ENCODE measurements at regions not wholly inside any gene's neighbourhood (a gene's known extent, or its start where the extent isn't known, plus 50 kb on each side); places are given as distances from the start of the nearest gene placed in this dataset.

DNA sequence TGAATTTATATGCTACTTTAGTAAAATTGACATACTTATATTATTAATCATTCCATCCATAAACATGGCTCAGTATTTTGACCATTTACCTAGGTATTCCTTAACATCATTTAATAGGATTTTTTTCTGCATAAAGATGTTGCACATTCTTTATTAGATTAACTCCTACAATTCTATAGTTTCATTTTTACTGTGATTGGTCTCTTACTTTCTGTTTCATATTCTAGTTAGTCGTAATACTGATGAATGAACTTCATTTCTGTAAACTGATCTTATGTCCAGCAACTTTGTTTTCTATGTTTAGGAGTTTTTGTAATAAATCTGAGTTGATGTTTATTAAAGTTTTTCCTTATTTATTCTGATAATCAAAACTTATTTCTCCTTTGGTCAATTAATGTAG lies 278.2 kb upstream of the CXXC4 start:
- Histone ChIP-seq H2AFZ (ENCODE audit: low read depth, low read length, severe bottlenecking) (no peak overlapping the region), H3K4me2 (ENCODE audit: low read depth, low read length, poor library complexity, severe bottlenecking) (no peak overlapping the region), H3K36me3 (ENCODE audit: low read length) (no peaks in the 10 kb centered on the region), H3K27ac (ENCODE audit: low read depth, low read length) (no peak overlapping the region), H3K27me3 (ENCODE audit: low read length) (no peaks in the 10 kb centered on the region), H3K79me2 (ENCODE audit: insufficient read depth, low read length) (no peaks in the 10 kb centered on the region), H3K9me2 (replicated peaks; ENCODE audit: insufficient read depth, low read length) (no peaks in the 10 kb centered on the region), H3K4me3 (ENCODE audit: insufficient read depth, low read length, poor library complexity, severe bottlenecking) (no peak overlapping the region), H4K20me1 (ENCODE audit: low read depth, low read length) (no peaks in the 10 kb centered on the region), H3F3A (ENCODE audit: insufficient read depth) (no peaks in the 10 kb centered on the region), H3K9me3 (ENCODE audit: insufficient read depth, low read length) (no peaks in the 10 kb centered on the region), H3K9ac (ENCODE audit: low read length) (no peak overlapping the region)
- TF ChIP-seq, protein P1, sequence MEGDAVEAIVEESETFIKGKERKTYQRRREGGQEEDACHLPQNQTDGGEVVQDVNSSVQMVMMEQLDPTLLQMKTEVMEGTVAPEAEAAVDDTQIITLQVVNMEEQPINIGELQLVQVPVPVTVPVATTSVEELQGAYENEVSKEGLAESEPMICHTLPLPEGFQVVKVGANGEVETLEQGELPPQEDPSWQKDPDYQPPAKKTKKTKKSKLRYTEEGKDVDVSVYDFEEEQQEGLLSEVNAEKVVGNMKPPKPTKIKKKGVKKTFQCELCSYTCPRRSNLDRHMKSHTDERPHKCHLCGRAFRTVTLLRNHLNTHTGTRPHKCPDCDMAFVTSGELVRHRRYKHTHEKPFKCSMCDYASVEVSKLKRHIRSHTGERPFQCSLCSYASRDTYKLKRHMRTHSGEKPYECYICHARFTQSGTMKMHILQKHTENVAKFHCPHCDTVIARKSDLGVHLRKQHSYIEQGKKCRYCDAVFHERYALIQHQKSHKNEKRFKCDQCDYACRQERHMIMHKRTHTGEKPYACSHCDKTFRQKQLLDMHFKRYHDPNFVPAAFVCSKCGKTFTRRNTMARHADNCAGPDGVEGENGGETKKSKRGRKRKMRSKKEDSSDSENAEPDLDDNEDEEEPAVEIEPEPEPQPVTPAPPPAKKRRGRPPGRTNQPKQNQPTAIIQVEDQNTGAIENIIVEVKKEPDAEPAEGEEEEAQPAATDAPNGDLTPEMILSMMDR (IDR thresholded peaks at IDR 0.05; ENCODE audit: insufficient read depth, low read length, poor library complexity, severe bottlenecking), result no peak
- no peak for TF ChIP-seq EZH2phosphoT487 (conservative IDR thresholded peaks at IDR 0.05; ENCODE audit: low read length)

DNA sequence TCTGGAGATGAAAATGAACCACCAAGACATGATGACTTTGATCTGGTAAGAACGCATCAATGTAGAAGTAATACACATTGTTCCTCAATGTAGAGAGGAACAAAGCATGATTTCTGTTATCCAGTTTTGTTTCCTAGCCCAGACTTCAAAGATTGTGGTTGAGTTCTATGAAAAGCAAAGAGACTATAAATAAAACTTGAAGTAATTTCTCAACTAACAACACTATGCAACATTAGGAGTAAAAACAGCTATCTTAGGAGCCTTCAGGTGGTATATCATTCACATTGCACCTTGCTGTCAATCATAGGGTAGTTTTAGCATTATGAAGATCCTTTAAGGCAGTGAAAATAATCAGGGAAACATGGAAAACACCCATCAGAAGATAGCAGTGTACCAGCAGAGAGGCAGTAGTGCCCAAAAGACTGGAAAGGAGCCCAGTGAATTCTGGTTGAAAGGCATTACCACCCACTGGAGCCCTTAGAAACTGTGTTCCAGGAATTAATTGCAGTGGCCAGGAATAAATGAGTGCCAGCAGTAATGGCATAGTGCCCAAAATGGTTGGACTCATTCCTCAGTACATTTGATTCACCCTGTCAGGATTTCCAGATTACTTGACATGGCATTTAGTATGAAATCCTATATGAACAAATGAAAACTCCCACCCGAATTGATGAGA lies 300.7 kb upstream of the CXXC4 start:
- Histone ChIP-seq H3K9ac (ENCODE audit: low read length) (no peak overlapping the region), H3K4me2 (ENCODE audit: low read depth, low read length, poor library complexity, severe bottlenecking) (no peak overlapping the region), H3F3A (ENCODE audit: insufficient read depth) (no peaks in the 10 kb centered on the region), H3K36me3 (ENCODE audit: low read length) (no peaks in the 10 kb centered on the region), H3K27me3 (ENCODE audit: low read length) (no peaks in the 10 kb centered on the region), H3K27ac (ENCODE audit: low read depth, low read length) (no peak overlapping the region), H4K20me1 (ENCODE audit: low read depth, low read length) (no peaks in the 10 kb centered on the region), H3K79me2 (ENCODE audit: insufficient read depth, low read length) (no peaks in the 10 kb centered on the region), H3K4me3 (ENCODE audit: insufficient read depth, low read length, poor library complexity, severe bottlenecking) (no peak overlapping the region), H3K9me2 (replicated peaks; ENCODE audit: insufficient read depth, low read length) (no peaks in the 10 kb centered on the region), H2AFZ (ENCODE audit: low read depth, low read length, severe bottlenecking) (no peak overlapping the region), H3K9me3 (ENCODE audit: insufficient read depth, low read length) (no peaks in the 10 kb centered on the region)
- no peak for TF ChIP-seq EZH2phosphoT487 (conservative IDR thresholded peaks at IDR 0.05; ENCODE audit: low read length)
- TF ChIP-seq, protein P1 (IDR thresholded peaks at IDR 0.05; ENCODE audit: insufficient read depth, low read length, poor library complexity, severe bottlenecking), result no peak

DNA sequence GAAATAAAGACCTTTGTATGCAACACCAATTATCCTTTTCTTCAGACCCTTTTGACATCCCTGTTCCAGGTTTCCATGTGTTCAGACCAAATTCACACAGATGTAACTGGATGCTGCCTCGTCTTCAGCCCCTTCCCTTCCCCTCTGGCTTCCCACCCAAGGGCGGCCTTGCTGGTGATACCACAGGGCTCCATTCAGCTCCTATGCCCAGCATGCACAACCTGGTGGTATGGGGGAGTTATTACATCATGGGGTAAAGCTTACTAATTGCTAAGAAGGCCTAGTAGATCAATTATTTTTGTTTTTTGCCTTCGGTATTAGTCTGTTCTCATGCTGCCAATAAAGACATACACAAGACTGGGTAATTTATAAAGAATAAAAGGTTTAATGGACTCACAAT lies 317.0 kb upstream of the CXXC4 start:
- TF ChIP-seq, protein P1 (IDR thresholded peaks at IDR 0.05; ENCODE audit: insufficient read depth, low read length, poor library complexity, severe bottlenecking), result no peak
- TF ChIP-seq EZH2phosphoT487 (conservative IDR thresholded peaks at IDR 0.05; ENCODE audit: low read length), result no peak
- Histone ChIP-seq H2AFZ (ENCODE audit: low read depth, low read length, severe bottlenecking) (no peak overlapping the region), H3K9me2 (replicated peaks; ENCODE audit: insufficient read depth, low read length) (no peaks in the 10 kb centered on the region), H4K20me1 (ENCODE audit: low read depth, low read length) (no peaks in the 10 kb centered on the region), H3K4me3 (ENCODE audit: insufficient read depth, low read length, poor library complexity, severe bottlenecking) (no peak overlapping the region), H3K9me3 (ENCODE audit: insufficient read depth, low read length) (no peaks in the 10 kb centered on the region), H3F3A (ENCODE audit: insufficient read depth) (no peaks in the 10 kb centered on the region), H3K4me2 (ENCODE audit: low read depth, low read length, poor library complexity, severe bottlenecking) (no peak overlapping the region), H3K79me2 (ENCODE audit: insufficient read depth, low read length) (no peaks in the 10 kb centered on the region), H3K27me3 (ENCODE audit: low read length) (no peaks in the 10 kb centered on the region), H3K27ac (ENCODE audit: low read depth, low read length) (no peak overlapping the region), H3K9ac (ENCODE audit: low read length) (no peak overlapping the region), H3K36me3 (ENCODE audit: low read length) (no peaks in the 10 kb centered on the region)

Measured in SU-DHL-6 (cell line).